ENCODE measurements at regions not wholly inside any gene's neighbourhood (a gene's known extent, or its start where the extent isn't known, plus 50 kb on each side); places are given as distances from the start of the nearest gene placed in this dataset.

- ATAC-seq (ENCODE audit: low read depth in 2 of 2) (no peak), DNase-seq (no peak)
- peaks cover 0 to 9% (median 3%) of the 10 kb centered on the region in 7 donors for H3K9me3 Mint-ChIP-seq
- H3K27ac Mint-ChIP-seq, result no peak overlapping the region
- H3K36me3 Mint-ChIP-seq, result no peaks in the 10 kb centered on the region
- H3K27me3 Mint-ChIP-seq, result peaks cover 0 to 27% (median 12%) of the 10 kb centered on the region in 3 donors
- no peaks in the 10 kb centered on the region for H3K4me1 Mint-ChIP-seq
- no peak overlapping the region for H3K4me3 Mint-ChIP-seq
Observed at GRCh38 chr7:96407427-96407826, 85.5 kb upstream of the SLC25A13 start.

GRCh38 chr7:96402913-96403312 lies 81.0 kb upstream of the SLC25A13 start:
- no peak for ATAC-seq (ENCODE audit: low read depth in 2 of 2)
- peak overlapping the region in 1 of 8 donors; percentile 3 for H3K4me3 Mint-ChIP-seq
- no peaks in the 10 kb centered on the region for H3K36me3 Mint-ChIP-seq
- H3K4me1 Mint-ChIP-seq, result no peaks in the 10 kb centered on the region
- peaks cover 9 to 20% (median 20%) of the 10 kb centered on the region in 3 donors for H3K27me3 Mint-ChIP-seq
- no peak for DNase-seq
- H3K27ac Mint-ChIP-seq, result no peak overlapping the region
- H3K9me3 Mint-ChIP-seq, result peaks cover 0 to 9% (median 3%) of the 10 kb centered on the region in 7 donors

GRCh38 chr7:96401200-96401599 lies 79.3 kb upstream of the SLC25A13 start:
- Mint-ChIP-seq H3K27me3 (peaks cover 9 to 20% (median 19%) of the 10 kb centered on the region in 3 donors), H3K36me3 (no peaks in the 10 kb centered on the region), H3K4me1 (no peaks in the 10 kb centered on the region), H3K27ac (peak overlapping the region in 1 of 6 donors; percentile 45), H3K4me3 (no peak overlapping the region), H3K9me3 (peaks cover 0 to 9% (median 3%) of the 10 kb centered on the region in 7 donors)
- DNase-seq (no peak), ATAC-seq (ENCODE audit: low read depth in 2 of 2) (no peak)

GRCh38 chr7:96400518-96400917 lies 78.6 kb upstream of the SLC25A13 start:
- Mint-ChIP-seq H3K27me3 (peaks cover 9 to 24% (median 19%) of the 10 kb centered on the region in 3 donors), H3K27ac (no peak overlapping the region), H3K4me3 (no peak overlapping the region), H3K36me3 (no peaks in the 10 kb centered on the region), H3K4me1 (no peaks in the 10 kb centered on the region), H3K9me3 (peaks cover 0 to 10% (median 3%) of the 10 kb centered on the region in 7 donors)
- no peak for DNase-seq
- no peak for ATAC-seq (ENCODE audit: low read depth in 2 of 2)

- Mint-ChIP-seq H3K36me3 (peaks cover 0 to 2% of the 10 kb centered on the region in 2 donors), H3K27me3 (peaks cover 9 to 26% (median 17%) of the 10 kb centered on the region in 3 donors), H3K4me1 (no peaks in the 10 kb centered on the region), H3K4me3 (no peak overlapping the region), H3K9me3 (peaks cover under 1 to 15% (median 5%) of the 10 kb centered on the region in 7 donors), H3K27ac (no peak overlapping the region)
- DNase-seq, result no peak
- no peak for ATAC-seq (ENCODE audit: low read depth in 2 of 2)
Observed at GRCh38 chr7:96400001-96400400, 78.1 kb upstream of the SLC25A13 start.

- DNase-seq, result no peak
- no peak overlapping the region for H3K27ac Mint-ChIP-seq
- H3K27me3 Mint-ChIP-seq, result peaks cover under 1 to 19% (median 9%) of the 10 kb centered on the region in 3 donors
- H3K9me3 Mint-ChIP-seq, result peaks cover 3 to 25% (median 9%) of the 10 kb centered on the region in 7 donors
- H3K4me3 Mint-ChIP-seq, result no peak overlapping the region
- no peak for ATAC-seq (ENCODE audit: low read depth in 2 of 2)
- H3K4me1 Mint-ChIP-seq, result no peaks in the 10 kb centered on the region
- peaks cover 0 to 8% of the 10 kb centered on the region in 2 donors for H3K36me3 Mint-ChIP-seq
Observed at GRCh38 chr7:96397936-96398598, 76.2 kb upstream of the SLC25A13 start.

- peaks cover 0 to 4% (median 0%) of the 10 kb centered on the region in 3 donors for H3K27me3 Mint-ChIP-seq
- no peak overlapping the region for H3K27ac Mint-ChIP-seq
- peaks cover 0 to 12% (median 2%) of the 10 kb centered on the region in 7 donors for H3K9me3 Mint-ChIP-seq
- ATAC-seq (ENCODE audit: low read depth in 2 of 2) (no peak), DNase-seq (no peak)
- H3K4me1 Mint-ChIP-seq, result no peaks in the 10 kb centered on the region
- no peaks in the 10 kb centered on the region for H3K36me3 Mint-ChIP-seq
- H3K4me3 Mint-ChIP-seq, result no peak overlapping the region
Observed at GRCh38 chr7:96388620-96389383, 66.9 kb upstream of the SLC25A13 start.

GRCh38 chr7:96388166-96388565 lies 66.3 kb upstream of the SLC25A13 start:
- H3K27ac Mint-ChIP-seq, result no peak overlapping the region
- no peaks in the 10 kb centered on the region for H3K4me1 Mint-ChIP-seq
- H3K36me3 Mint-ChIP-seq, result no peaks in the 10 kb centered on the region
- no peak overlapping the region for H3K4me3 Mint-ChIP-seq
- peaks cover 0 to 4% (median 0%) of the 10 kb centered on the region in 3 donors for H3K27me3 Mint-ChIP-seq
- ATAC-seq (ENCODE audit: low read depth in 2 of 2) (no peak), DNase-seq (no peak)
- peaks cover 0 to 6% (median 0%) of the 10 kb centered on the region in 7 donors for H3K9me3 Mint-ChIP-seq

GRCh38 chr7:96380111-96380512 lies 58.2 kb upstream of the SLC25A13 start:
- no peak for ATAC-seq (ENCODE audit: low read depth in 2 of 2)
- H3K9me3 Mint-ChIP-seq, result no peaks in the 10 kb centered on the region
- H3K27ac Mint-ChIP-seq, result peak overlapping the region in 1 of 6 donors; percentile 27
- peaks cover 0 to 11% (median 10%) of the 10 kb centered on the region in 3 donors for H3K27me3 Mint-ChIP-seq
- no peaks in the 10 kb centered on the region for H3K4me1 Mint-ChIP-seq
- H3K4me3 Mint-ChIP-seq, result no peak overlapping the region
- no peaks in the 10 kb centered on the region for H3K36me3 Mint-ChIP-seq
- DNase-seq, result no peak

GRCh38 chr7:96377399-96377798 lies 55.5 kb upstream of the SLC25A13 start:
- Mint-ChIP-seq H3K4me1 (no peaks in the 10 kb centered on the region), H3K36me3 (no peaks in the 10 kb centered on the region), H3K27me3 (peaks cover 0 to 10% (median 8%) of the 10 kb centered on the region in 3 donors), H3K4me3 (no peak overlapping the region), H3K9me3 (no peaks in the 10 kb centered on the region), H3K27ac (peak overlapping the region in 1 of 6 donors; percentile 56)
- ATAC-seq (ENCODE audit: low read depth in 2 of 2) (no peak), DNase-seq (no peak)

Data from naive B cell (primary cell).